ENCODE measurements at regions not wholly inside any gene's neighbourhood (a gene's known extent, or its start where the extent isn't known, plus 50 kb on each side); places are given as distances from the start of the nearest gene placed in this dataset.
A peak's percentile ranks its signal among the peaks of the same experiment; 100 is the strongest.

DNA sequence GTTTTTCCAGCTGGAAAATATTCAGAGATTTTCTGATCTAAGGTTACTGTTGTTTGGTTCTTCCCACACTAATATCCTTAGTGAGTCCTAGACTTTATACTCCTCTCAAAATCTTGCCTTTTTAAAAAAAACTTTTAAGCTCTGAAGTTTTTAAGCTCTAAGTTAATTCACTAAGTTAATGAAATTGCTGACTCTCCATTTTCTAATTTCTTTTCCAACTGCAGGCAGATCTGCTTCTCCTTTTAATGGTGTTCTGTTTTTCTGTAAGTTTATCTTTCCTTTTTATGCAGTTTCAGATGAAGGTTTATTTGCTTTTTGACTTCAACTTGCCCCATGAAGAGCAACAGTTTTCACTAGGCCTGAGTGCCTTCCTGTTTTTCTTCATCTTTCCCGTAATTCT lies 125.8 kb upstream of the ARHGAP42 start:
- intact Hi-C loops (cut with micrococcal nuclease; ENCODE audit: unreplicated experiment) (no loop called here), in situ Hi-C loops (cut with HindIII; ENCODE audit: extremely low pct_ligation_motif_present, low pct_unique_long_range_greater_than_20kb) (no loop called here)
- no peaks in the 10 kb centered on the region for H4K20me1 ChIP-seq (ENCODE audit: insufficient read depth, low read length)
- H3K4me1 ChIP-seq (ENCODE audit: insufficient read depth, low read length), result no peaks in the 10 kb centered on the region
- no peaks in the 10 kb centered on the region for H3K9me3 ChIP-seq (ENCODE audit: low read length)
- H3K4me2 ChIP-seq (ENCODE audit: low read depth, low read length), result no peak overlapping the region
- WGBS (ENCODE audit: low lambda C conversion rate), result 6% methylated on average over 1 of the region's 1 CpG
- DNase-seq (ENCODE audit: low spot score) (no peak), FAIRE-seq (no peak), ATAC-seq (no peak)
- no TSS peak for BruUV-seq (replicated peaks)
- H3K27me3 ChIP-seq (ENCODE audit: control insufficient read depth in 1 of 2, insufficient read depth in 2 of 2, low read length in 2 of 2), result no peaks in the 10 kb centered on the region
- H3K36me3 ChIP-seq (replicated peaks in 1 of 2; ENCODE audit: control insufficient read depth in 1 of 2, insufficient read depth in 2 of 2, low read length in 2 of 2), result no peaks in the 10 kb centered on the region
- no peak overlapping the region for H2AFZ ChIP-seq (ENCODE audit: low read length)
- H3K27ac ChIP-seq (ENCODE audit: extremely low read length, insufficient read depth, low read length), result no peak overlapping the region
- H3K79me2 ChIP-seq (ENCODE audit: insufficient read depth, low read length), result no peaks in the 10 kb centered on the region
- H3K4me3 ChIP-seq (replicated peaks in 1 of 3; ENCODE audit: insufficient read depth in 1 of 3, low read depth in 2 of 3, low read length in 3 of 3), result no peak overlapping the region
- ChIA-PET POLR2A (no interaction called here), CTCF (ENCODE audit: low intra/inter-chr PET ratio, low total read pairs) (no interaction called here)
- no peak overlapping the region for H3K9ac ChIP-seq (ENCODE audit: insufficient read depth, low read depth, low read length)
- peak; percentile 80 to 85 for TF ChIP-seq MAFK (conservative IDR thresholded peaks at IDR 0.05 in 1 of 2, IDR thresholded peaks at IDR 0.05 in 1 of 2; ENCODE audit: low read length in 2 of 2)
- no peak for TF ChIP-seq CBX2 (IDR thresholded peaks at IDR 0.05; ENCODE audit: low read depth, low read length)
- no peak for TF ChIP-seq CBX2 (CRISPR knock-in tag; IDR thresholded peaks at IDR 0.05; ENCODE audit: low read depth)
- TF ChIP-seq ARHGAP35 (CRISPR knock-in tag; IDR thresholded peaks at IDR 0.05; ENCODE audit: borderline replicate concordance), result no peak
- TF ChIP-seq, protein P1, sequence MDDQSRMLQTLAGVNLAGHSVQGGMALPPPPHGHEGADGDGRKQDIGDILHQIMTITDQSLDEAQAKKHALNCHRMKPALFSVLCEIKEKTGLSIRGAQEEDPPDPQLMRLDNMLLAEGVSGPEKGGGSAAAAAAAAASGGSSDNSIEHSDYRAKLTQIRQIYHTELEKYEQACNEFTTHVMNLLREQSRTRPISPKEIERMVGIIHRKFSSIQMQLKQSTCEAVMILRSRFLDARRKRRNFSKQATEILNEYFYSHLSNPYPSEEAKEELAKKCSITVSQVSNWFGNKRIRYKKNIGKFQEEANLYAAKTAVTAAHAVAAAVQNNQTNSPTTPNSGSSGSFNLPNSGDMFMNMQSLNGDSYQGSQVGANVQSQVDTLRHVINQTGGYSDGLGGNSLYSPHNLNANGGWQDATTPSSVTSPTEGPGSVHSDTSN (CRISPR knock-in tag; IDR thresholded peaks at IDR 0.05; ENCODE audit: borderline replicate concordance), result no peak
- TF ChIP-seq, protein P2, sequence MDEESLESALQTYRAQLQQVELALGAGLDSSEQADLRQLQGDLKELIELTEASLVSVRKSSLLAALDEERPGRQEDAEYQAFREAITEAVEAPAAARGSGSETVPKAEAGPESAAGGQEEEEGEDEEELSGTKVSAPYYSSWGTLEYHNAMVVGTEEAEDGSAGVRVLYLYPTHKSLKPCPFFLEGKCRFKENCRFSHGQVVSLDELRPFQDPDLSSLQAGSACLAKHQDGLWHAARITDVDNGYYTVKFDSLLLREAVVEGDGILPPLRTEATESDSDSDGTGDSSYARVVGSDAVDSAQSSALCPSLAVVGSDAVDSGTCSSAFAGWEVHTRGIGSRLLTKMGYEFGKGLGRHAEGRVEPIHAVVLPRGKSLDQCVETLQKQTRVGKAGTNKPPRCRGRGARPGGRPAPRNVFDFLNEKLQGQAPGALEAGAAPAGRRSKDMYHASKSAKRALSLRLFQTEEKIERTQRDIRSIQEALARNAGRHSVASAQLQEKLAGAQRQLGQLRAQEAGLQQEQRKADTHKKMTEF (CRISPR knock-in tag; IDR thresholded peaks at IDR 0.05), result no peak
- TF ChIP-seq, protein P3, sequence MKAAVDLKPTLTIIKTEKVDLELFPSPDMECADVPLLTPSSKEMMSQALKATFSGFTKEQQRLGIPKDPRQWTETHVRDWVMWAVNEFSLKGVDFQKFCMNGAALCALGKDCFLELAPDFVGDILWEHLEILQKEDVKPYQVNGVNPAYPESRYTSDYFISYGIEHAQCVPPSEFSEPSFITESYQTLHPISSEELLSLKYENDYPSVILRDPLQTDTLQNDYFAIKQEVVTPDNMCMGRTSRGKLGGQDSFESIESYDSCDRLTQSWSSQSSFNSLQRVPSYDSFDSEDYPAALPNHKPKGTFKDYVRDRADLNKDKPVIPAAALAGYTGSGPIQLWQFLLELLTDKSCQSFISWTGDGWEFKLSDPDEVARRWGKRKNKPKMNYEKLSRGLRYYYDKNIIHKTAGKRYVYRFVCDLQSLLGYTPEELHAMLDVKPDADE (CRISPR knock-in tag; IDR thresholded peaks at IDR 0.05), result no peak
- TF ChIP-seq MAFF (IDR thresholded peaks at IDR 0.05; ENCODE audit: low read depth, low read length), result peak; percentile 77
- no peak for TF ChIP-seq TAF15 (IDR thresholded peaks at IDR 0.05; ENCODE audit: low read depth, low read length, poor library complexity, severe bottlenecking)
- TF ChIP-seq ZHX1 (CRISPR knock-in tag; IDR thresholded peaks at IDR 0.05; ENCODE audit: low read depth), result no peak
- no peak for TF ChIP-seq ZNF337 (CRISPR knock-in tag; IDR thresholded peaks at IDR 0.05; ENCODE audit: borderline replicate concordance, low read depth)
- no peak for TF ChIP-seq TBX2 (CRISPR knock-in tag; IDR thresholded peaks at IDR 0.05; ENCODE audit: borderline replicate concordance)
- TF ChIP-seq, protein P4, sequence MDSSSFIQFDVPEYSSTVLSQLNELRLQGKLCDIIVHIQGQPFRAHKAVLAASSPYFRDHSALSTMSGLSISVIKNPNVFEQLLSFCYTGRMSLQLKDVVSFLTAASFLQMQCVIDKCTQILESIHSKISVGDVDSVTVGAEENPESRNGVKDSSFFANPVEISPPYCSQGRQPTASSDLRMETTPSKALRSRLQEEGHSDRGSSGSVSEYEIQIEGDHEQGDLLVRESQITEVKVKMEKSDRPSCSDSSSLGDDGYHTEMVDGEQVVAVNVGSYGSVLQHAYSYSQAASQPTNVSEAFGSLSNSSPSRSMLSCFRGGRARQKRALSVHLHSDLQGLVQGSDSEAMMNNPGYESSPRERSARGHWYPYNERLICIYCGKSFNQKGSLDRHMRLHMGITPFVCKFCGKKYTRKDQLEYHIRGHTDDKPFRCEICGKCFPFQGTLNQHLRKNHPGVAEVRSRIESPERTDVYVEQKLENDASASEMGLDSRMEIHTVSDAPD (CRISPR knock-in tag; IDR thresholded peaks at IDR 0.05), result no peak
